ENCODE measurements at regions not wholly inside any gene's neighbourhood (a gene's known extent, or its start where the extent isn't known, plus 50 kb on each side); places are given as distances from the start of the nearest gene placed in this dataset.
"Not testable (repeated sequence)": the region's sequence is repeated elsewhere in the genome, so short reads cannot be mapped to it uniquely, and the experiment has no call there.

GRCh38 chr21:13969002-13969401 lies 241.8 kb downstream of the LIPI start:
- H3K27me3 ChIP-seq (ENCODE audit: control insufficient read depth, insufficient read depth, low read length); H3K27ac ChIP-seq (ENCODE audit: low read depth, low read length); DNase-seq (ENCODE audit: low read depth, low spot score); POLR2A ChIA-PET; H3K9me3 ChIP-seq (ENCODE audit: control insufficient read depth, insufficient read depth, low read length); H3K4me3 ChIP-seq (ENCODE audit: low read depth, low read length); CTCF ChIA-PET: not testable (repeated sequence)

GRCh38 chr21:13963259-13963658 lies 247.5 kb downstream of the LIPI start:
- CTCF ChIA-PET; DNase-seq (ENCODE audit: low read depth, low spot score); H3K27me3 ChIP-seq (ENCODE audit: control insufficient read depth, insufficient read depth, low read length): not testable (repeated sequence)

GRCh38 chr21:13937236-13937635 lies 273.5 kb downstream of the LIPI start:
- Histone ChIP-seq H3K27ac (ENCODE audit: low read depth, low read length) (no peak overlapping the region), H3K27me3 (ENCODE audit: control insufficient read depth, insufficient read depth, low read length) (no peaks in the 10 kb centered on the region), H3K9me3 (ENCODE audit: control insufficient read depth, insufficient read depth, low read length) (peaks cover 27% of the 10 kb centered on the region), H3K4me3 (ENCODE audit: low read depth, low read length) (no peak overlapping the region)
- ChIA-PET POLR2A (no interaction called here), CTCF (no interaction called here)
- DNase-seq (ENCODE audit: low read depth, low spot score): no peak
- no peak for TF ChIP-seq CTCF (IDR thresholded peaks at IDR 0.05; ENCODE audit: low read depth, low read length)

More at GRCh38 chr21:13963259-13963658, 247.5 kb downstream of the LIPI start:
- POLR2A ChIA-PET; H3K27ac ChIP-seq (ENCODE audit: low read depth, low read length); H3K4me3 ChIP-seq (ENCODE audit: low read depth, low read length); H3K9me3 ChIP-seq (ENCODE audit: control insufficient read depth, insufficient read depth, low read length): not testable (repeated sequence)

- POLR2A ChIA-PET; H3K27ac ChIP-seq (ENCODE audit: low read depth, low read length); H3K27me3 ChIP-seq (ENCODE audit: control insufficient read depth, insufficient read depth, low read length); DNase-seq (ENCODE audit: low read depth, low spot score); H3K4me3 ChIP-seq (ENCODE audit: low read depth, low read length); CTCF ChIA-PET: not testable (repeated sequence)
- peaks cover 27% of the 10 kb centered on the region for H3K9me3 ChIP-seq (ENCODE audit: control insufficient read depth, insufficient read depth, low read length)
These were observed 274.5 kb downstream of the LIPI start for GRCh38 chr21:13936033-13936937.

GRCh38 chr21:13935396-13936032 lies 275.2 kb downstream of the LIPI start:
- POLR2A ChIA-PET; CTCF ChIA-PET; H3K27ac ChIP-seq (ENCODE audit: low read depth, low read length); H3K27me3 ChIP-seq (ENCODE audit: control insufficient read depth, insufficient read depth, low read length); DNase-seq (ENCODE audit: low read depth, low spot score); H3K4me3 ChIP-seq (ENCODE audit: low read depth, low read length): not testable (repeated sequence)
- H3K9me3 ChIP-seq (ENCODE audit: control insufficient read depth, insufficient read depth, low read length): peaks cover 27% of the 10 kb centered on the region

- CTCF ChIA-PET; H3K4me3 ChIP-seq (ENCODE audit: low read depth, low read length); DNase-seq (ENCODE audit: low read depth, low spot score); H3K27me3 ChIP-seq (ENCODE audit: control insufficient read depth, insufficient read depth, low read length); H3K27ac ChIP-seq (ENCODE audit: low read depth, low read length); POLR2A ChIA-PET: not testable (repeated sequence)
- peaks cover 27% of the 10 kb centered on the region for H3K9me3 ChIP-seq (ENCODE audit: control insufficient read depth, insufficient read depth, low read length)
These were observed 275.8 kb downstream of the LIPI start for GRCh38 chr21:13934887-13935342.

- H3K4me3 ChIP-seq (ENCODE audit: low read depth, low read length); CTCF ChIA-PET; DNase-seq (ENCODE audit: low read depth, low spot score); H3K27me3 ChIP-seq (ENCODE audit: control insufficient read depth, insufficient read depth, low read length); POLR2A ChIA-PET; H3K27ac ChIP-seq (ENCODE audit: low read depth, low read length); H3K9me3 ChIP-seq (ENCODE audit: control insufficient read depth, insufficient read depth, low read length): not testable (repeated sequence)
These were observed 287.6 kb downstream of the LIPI start for GRCh38 chr21:13923175-13923574.

- POLR2A ChIA-PET; DNase-seq (ENCODE audit: low read depth, low spot score); H3K9me3 ChIP-seq (ENCODE audit: control insufficient read depth, insufficient read depth, low read length); H3K27me3 ChIP-seq (ENCODE audit: control insufficient read depth, insufficient read depth, low read length); CTCF ChIA-PET; H3K4me3 ChIP-seq (ENCODE audit: low read depth, low read length); H3K27ac ChIP-seq (ENCODE audit: low read depth, low read length): not testable (repeated sequence)
These were observed 289.3 kb downstream of the LIPI start for GRCh38 chr21:13921455-13921854.

- H3K27ac ChIP-seq (ENCODE audit: low read depth, low read length); H3K27me3 ChIP-seq (ENCODE audit: control insufficient read depth, insufficient read depth, low read length); DNase-seq (ENCODE audit: low read depth, low spot score); CTCF ChIA-PET; POLR2A ChIA-PET; H3K4me3 ChIP-seq (ENCODE audit: low read depth, low read length): not testable (repeated sequence)
- peaks cover 25% of the 10 kb centered on the region for H3K9me3 ChIP-seq (ENCODE audit: control insufficient read depth, insufficient read depth, low read length)
These were observed 297.8 kb downstream of the POTED start for GRCh38 chr21:13907385-13907784.

- CTCF ChIA-PET; DNase-seq (ENCODE audit: low read depth, low spot score); H3K9me3 ChIP-seq (ENCODE audit: control insufficient read depth, insufficient read depth, low read length); H3K27me3 ChIP-seq (ENCODE audit: control insufficient read depth, insufficient read depth, low read length); H3K27ac ChIP-seq (ENCODE audit: low read depth, low read length); H3K4me3 ChIP-seq (ENCODE audit: low read depth, low read length); POLR2A ChIA-PET: not testable (repeated sequence)
These were observed 287.1 kb downstream of the POTED start for GRCh38 chr21:13896596-13897247.

- H3K4me3 ChIP-seq (ENCODE audit: low read depth, low read length); POLR2A ChIA-PET; DNase-seq (ENCODE audit: low read depth, low spot score); CTCF ChIA-PET; H3K27ac ChIP-seq (ENCODE audit: low read depth, low read length); H3K27me3 ChIP-seq (ENCODE audit: control insufficient read depth, insufficient read depth, low read length): not testable (repeated sequence)
- peaks cover 11% of the 10 kb centered on the region; the same call in 1 of the 2 replicates for H3K9me3 ChIP-seq (ENCODE audit: control insufficient read depth, insufficient read depth, low read length)
These were observed 284.0 kb downstream of the POTED start for GRCh38 chr21:13893617-13894016.

Measured in AG04450 (cell line).